ENCODE measurements at regions not wholly inside any gene's neighbourhood (a gene's known extent, or its start where the extent isn't known, plus 50 kb on each side); places are given as distances from the start of the nearest gene placed in this dataset.

GRCh38 chr13:107251341-107251740, 683.4 kb upstream of the ARGLU1 start:
- no peak overlapping the region for H3K9ac ChIP-seq (ENCODE audit: low read length)
- no peak overlapping the region for H3K27ac ChIP-seq (ENCODE audit: low read length)
- DNase-seq (no peak), ATAC-seq (no peak)
- no peak overlapping the region for H3K4me2 ChIP-seq (ENCODE audit: low read length)
- H3K9me2 ChIP-seq (replicated peaks; ENCODE audit: low read length) = no peaks in the 10 kb centered on the region
- no peaks in the 10 kb centered on the region for H3K4me1 ChIP-seq (ENCODE audit: insufficient read depth, low read length)
- no peaks in the 10 kb centered on the region for H3K36me3 ChIP-seq (ENCODE audit: low read depth, low read length)
- no peak overlapping the region for H3K4me3 ChIP-seq (ENCODE audit: low read length)
- no peak overlapping the region for H2AFZ ChIP-seq (ENCODE audit: low read length)
- no peaks in the 10 kb centered on the region for H3F3A ChIP-seq (ENCODE audit: low read length, unreplicated experiment)
- H3K79me2 ChIP-seq (ENCODE audit: low read length) = no peaks in the 10 kb centered on the region
- H4K20me1 ChIP-seq (ENCODE audit: low read length) = no peaks in the 10 kb centered on the region
- no peak for TF ChIP-seq EZH2 (IDR thresholded peaks at IDR 0.05; ENCODE audit: low read length, unreplicated experiment)
- no peak for TF ChIP-seq EZH2phosphoT487 (IDR thresholded peaks at IDR 0.05; ENCODE audit: borderline replicate concordance, low read length)
- TF ChIP-seq, protein P1, sequence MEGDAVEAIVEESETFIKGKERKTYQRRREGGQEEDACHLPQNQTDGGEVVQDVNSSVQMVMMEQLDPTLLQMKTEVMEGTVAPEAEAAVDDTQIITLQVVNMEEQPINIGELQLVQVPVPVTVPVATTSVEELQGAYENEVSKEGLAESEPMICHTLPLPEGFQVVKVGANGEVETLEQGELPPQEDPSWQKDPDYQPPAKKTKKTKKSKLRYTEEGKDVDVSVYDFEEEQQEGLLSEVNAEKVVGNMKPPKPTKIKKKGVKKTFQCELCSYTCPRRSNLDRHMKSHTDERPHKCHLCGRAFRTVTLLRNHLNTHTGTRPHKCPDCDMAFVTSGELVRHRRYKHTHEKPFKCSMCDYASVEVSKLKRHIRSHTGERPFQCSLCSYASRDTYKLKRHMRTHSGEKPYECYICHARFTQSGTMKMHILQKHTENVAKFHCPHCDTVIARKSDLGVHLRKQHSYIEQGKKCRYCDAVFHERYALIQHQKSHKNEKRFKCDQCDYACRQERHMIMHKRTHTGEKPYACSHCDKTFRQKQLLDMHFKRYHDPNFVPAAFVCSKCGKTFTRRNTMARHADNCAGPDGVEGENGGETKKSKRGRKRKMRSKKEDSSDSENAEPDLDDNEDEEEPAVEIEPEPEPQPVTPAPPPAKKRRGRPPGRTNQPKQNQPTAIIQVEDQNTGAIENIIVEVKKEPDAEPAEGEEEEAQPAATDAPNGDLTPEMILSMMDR (conservative IDR thresholded peaks at IDR 0.05; ENCODE audit: low read depth, low read length) = no peak
- no TSS peak for BruUV-seq (replicated peaks)
- ChIA-PET POLR2A (ENCODE audit: unreplicated experiment) (no interaction called here), CTCF (no interaction called here)
- intact Hi-C loops (cut with micrococcal nuclease) = no loop called here
- no peaks in the 10 kb centered on the region for H3K9me3 ChIP-seq (ENCODE audit: low read length)
- no peaks in the 10 kb centered on the region for H3K27me3 ChIP-seq (ENCODE audit: low read length)

- TF ChIP-seq EZH2 (IDR thresholded peaks at IDR 0.05; ENCODE audit: low read length, unreplicated experiment) (no peak), EZH2phosphoT487 (IDR thresholded peaks at IDR 0.05; ENCODE audit: borderline replicate concordance, low read length) (no peak)
- TF ChIP-seq, protein P1 (conservative IDR thresholded peaks at IDR 0.05; ENCODE audit: low read depth, low read length) = no peak
- no peaks in the 10 kb centered on the region for H3K27me3 ChIP-seq (ENCODE audit: low read length)
- no peaks in the 10 kb centered on the region for H3K4me1 ChIP-seq (ENCODE audit: insufficient read depth, low read length)
- no TSS peak for BruUV-seq (replicated peaks)
- POLR2A ChIA-PET (ENCODE audit: unreplicated experiment) = no interaction called here
- no peaks in the 10 kb centered on the region for H3K9me3 ChIP-seq (ENCODE audit: low read length)
- intact Hi-C loops (cut with micrococcal nuclease) = no loop called here
- H2AFZ ChIP-seq (ENCODE audit: low read length) = no peak overlapping the region
- no peak overlapping the region for H3K9ac ChIP-seq (ENCODE audit: low read length)
- no peaks in the 10 kb centered on the region for H3K9me2 ChIP-seq (replicated peaks; ENCODE audit: low read length)
- H3K27ac ChIP-seq (ENCODE audit: low read length) = no peak overlapping the region
- H3K36me3 ChIP-seq (ENCODE audit: low read depth, low read length) = no peaks in the 10 kb centered on the region
- ATAC-seq (no peak), DNase-seq (no peak)
- CTCF ChIA-PET = no interaction called here
- H3K79me2 ChIP-seq (ENCODE audit: low read length) = no peaks in the 10 kb centered on the region
- no peaks in the 10 kb centered on the region for H4K20me1 ChIP-seq (ENCODE audit: low read length)
- H3F3A ChIP-seq (ENCODE audit: low read length, unreplicated experiment) = no peaks in the 10 kb centered on the region
- no peak overlapping the region for H3K4me2 ChIP-seq (ENCODE audit: low read length)
- H3K4me3 ChIP-seq (ENCODE audit: low read length) = no peak overlapping the region
Measured at GRCh38 chr13:107250628-107251027, 682.7 kb upstream of the ARGLU1 start.

DNA sequence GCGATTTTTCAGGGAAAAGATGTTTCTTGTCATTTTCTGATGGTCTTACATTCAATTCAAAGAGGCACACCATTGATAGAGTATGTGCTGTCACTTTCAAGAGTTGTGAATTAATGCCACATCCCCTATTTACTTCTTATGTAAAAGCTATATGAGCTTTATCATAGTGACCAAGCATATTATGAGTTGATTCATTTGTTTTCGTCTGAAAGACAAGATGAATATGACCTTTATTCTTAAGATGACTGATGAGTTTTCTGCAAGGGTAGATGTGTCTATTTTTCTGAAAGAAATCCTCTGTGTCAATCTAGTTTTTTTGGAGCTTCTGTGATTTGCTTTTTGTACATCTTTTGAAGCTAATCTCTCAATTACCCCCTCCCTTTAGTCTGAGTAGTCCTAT, 676.3 kb upstream of the ARGLU1 start:
- POLR2A ChIA-PET (ENCODE audit: unreplicated experiment) = no interaction called here
- H3K9ac ChIP-seq (ENCODE audit: low read length) = no peak overlapping the region
- H3K27ac ChIP-seq (ENCODE audit: low read length) = no peak overlapping the region
- intact Hi-C loops (cut with micrococcal nuclease) = no loop called here
- no peaks in the 10 kb centered on the region for H3K4me1 ChIP-seq (ENCODE audit: insufficient read depth, low read length)
- H3K36me3 ChIP-seq (ENCODE audit: low read depth, low read length) = no peaks in the 10 kb centered on the region
- no peaks in the 10 kb centered on the region for H3K27me3 ChIP-seq (ENCODE audit: low read length)
- H2AFZ ChIP-seq (ENCODE audit: low read length) = no peak overlapping the region
- no peaks in the 10 kb centered on the region for H4K20me1 ChIP-seq (ENCODE audit: low read length)
- CTCF ChIA-PET = no interaction called here
- H3K4me2 ChIP-seq (ENCODE audit: low read length) = no peak overlapping the region
- no peaks in the 10 kb centered on the region for H3K79me2 ChIP-seq (ENCODE audit: low read length)
- H3K9me3 ChIP-seq (ENCODE audit: low read length) = no peaks in the 10 kb centered on the region
- no peak for DNase-seq
- no peaks in the 10 kb centered on the region for H3F3A ChIP-seq (ENCODE audit: low read length, unreplicated experiment)
- H3K9me2 ChIP-seq (replicated peaks; ENCODE audit: low read length) = no peaks in the 10 kb centered on the region
- H3K4me3 ChIP-seq (ENCODE audit: low read length) = no peak overlapping the region
- no TSS peak for BruUV-seq (replicated peaks)
- TF ChIP-seq EZH2phosphoT487 (IDR thresholded peaks at IDR 0.05; ENCODE audit: borderline replicate concordance, low read length) (no peak), EZH2 (IDR thresholded peaks at IDR 0.05; ENCODE audit: low read length, unreplicated experiment) (no peak)
- TF ChIP-seq, protein P1 (conservative IDR thresholded peaks at IDR 0.05; ENCODE audit: low read depth, low read length) = no peak
- no peak for ATAC-seq

Data from PC-3 (cell line).